BE2C (cell line): ENCODE measurements at regions not wholly inside any gene's neighbourhood (a gene's known extent, or its start where the extent isn't known, plus 50 kb on each side); places are given as distances from the start of the nearest gene placed in this dataset.

Source experiments
- DNase-seq: peaks from one replicate; pipeline ENCODE4 v3.0.0-alpha.2; 2020
- H3K27me3 ChIP-seq: fragments of 250-450 bp; sonication (Bioruptor Pico); 2 replicates; pipeline ENCODE4 v1.5.1; 2020; ENCODE audit warnings: mild to moderate bottlenecking
- H3K36me3 ChIP-seq: fragments of 250-450 bp; sonication (Bioruptor Pico); 2 replicates; pipeline ENCODE4 v1.5.1; 2020; ENCODE audit warnings: mild to moderate bottlenecking
- H3K4me1 ChIP-seq: fragments of 250-450 bp; sonication (Bioruptor Pico); 2 replicates; pipeline ENCODE4 v1.5.1; 2020
- H3K4me3 ChIP-seq: 2 replicates; pipeline ENCODE4 v1.5.1; 2011; ENCODE audit warnings: low read depth, low read length
- H3K9me3 ChIP-seq: fragments of 250-450 bp; sonication (Bioruptor Pico); 2 replicates; pipeline ENCODE4 v1.5.1; 2020
- TF ChIP-seq, protein P1 (sequence below): IDR thresholded peaks from 2 replicates; pipeline ENCODE4 v1.5.1; 2012; ENCODE audit warnings: mild to moderate bottlenecking, low read depth, low read length

GRCh38 chr17:71938340-71939010 is 182.3 kb upstream of the SOX9 start:
- Histone ChIP-seq H3K4me3 (no peak overlapping the region), H3K36me3 (no peaks in the 10 kb centered on the region), H3K4me1 (no peaks in the 10 kb centered on the region), H3K27me3 (no peaks in the 10 kb centered on the region), H3K9me3 (no peaks in the 10 kb centered on the region)
- DNase-seq = no peak
- TF ChIP-seq, protein P1, sequence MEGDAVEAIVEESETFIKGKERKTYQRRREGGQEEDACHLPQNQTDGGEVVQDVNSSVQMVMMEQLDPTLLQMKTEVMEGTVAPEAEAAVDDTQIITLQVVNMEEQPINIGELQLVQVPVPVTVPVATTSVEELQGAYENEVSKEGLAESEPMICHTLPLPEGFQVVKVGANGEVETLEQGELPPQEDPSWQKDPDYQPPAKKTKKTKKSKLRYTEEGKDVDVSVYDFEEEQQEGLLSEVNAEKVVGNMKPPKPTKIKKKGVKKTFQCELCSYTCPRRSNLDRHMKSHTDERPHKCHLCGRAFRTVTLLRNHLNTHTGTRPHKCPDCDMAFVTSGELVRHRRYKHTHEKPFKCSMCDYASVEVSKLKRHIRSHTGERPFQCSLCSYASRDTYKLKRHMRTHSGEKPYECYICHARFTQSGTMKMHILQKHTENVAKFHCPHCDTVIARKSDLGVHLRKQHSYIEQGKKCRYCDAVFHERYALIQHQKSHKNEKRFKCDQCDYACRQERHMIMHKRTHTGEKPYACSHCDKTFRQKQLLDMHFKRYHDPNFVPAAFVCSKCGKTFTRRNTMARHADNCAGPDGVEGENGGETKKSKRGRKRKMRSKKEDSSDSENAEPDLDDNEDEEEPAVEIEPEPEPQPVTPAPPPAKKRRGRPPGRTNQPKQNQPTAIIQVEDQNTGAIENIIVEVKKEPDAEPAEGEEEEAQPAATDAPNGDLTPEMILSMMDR = no peak

DNA sequence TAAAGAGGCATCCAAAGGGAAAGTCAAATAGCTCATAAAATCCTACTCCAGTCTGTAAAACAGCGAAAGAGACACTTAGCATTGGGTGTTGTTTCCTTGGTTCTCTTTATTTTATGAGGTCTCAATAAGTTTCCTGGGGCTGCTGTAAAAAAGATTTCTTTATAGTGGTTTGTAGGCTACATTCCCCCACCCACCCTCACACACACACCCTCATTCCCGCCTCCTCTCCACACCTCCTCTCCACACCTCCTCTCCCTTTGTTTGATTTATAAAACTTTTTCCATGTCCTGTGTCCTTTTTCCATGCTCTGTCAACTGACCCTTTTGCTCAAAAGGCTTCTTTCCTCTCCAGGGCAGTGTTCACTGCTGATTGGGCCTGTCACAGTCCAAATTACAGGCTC is 178.9 kb upstream of the SOX9 start:
- TF ChIP-seq, protein P1 = no peak
- no peak for DNase-seq

DNA sequence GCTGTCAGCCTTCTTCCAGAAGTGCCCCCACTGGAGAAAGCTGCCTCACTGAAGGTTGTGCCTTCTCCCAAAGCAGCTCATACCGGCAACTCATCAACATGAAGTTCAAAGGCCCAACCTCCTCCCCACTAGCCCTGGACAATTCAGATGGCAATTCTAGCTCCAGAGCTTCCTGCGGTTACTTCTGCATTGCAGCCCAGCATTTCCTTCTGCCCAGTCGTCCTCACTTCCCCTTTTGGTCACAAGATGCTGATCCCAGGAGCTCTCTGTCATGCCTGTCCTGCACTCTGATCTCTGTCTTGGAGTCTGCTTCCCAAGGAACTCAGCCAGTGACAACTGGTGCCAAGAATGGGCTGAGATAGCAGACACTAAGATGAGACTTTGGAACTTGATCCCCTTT is 178.2 kb upstream of the SOX9 start:
- TF ChIP-seq, protein P1 = no peak
- Histone ChIP-seq H3K27me3 (no peaks in the 10 kb centered on the region), H3K4me3 (no peak overlapping the region)

More for the DNA sequence above, 178.9 kb upstream of the SOX9 start:
- no peaks in the 10 kb centered on the region for H3K36me3 ChIP-seq
- no peaks in the 10 kb centered on the region for H3K27me3 ChIP-seq
- H3K9me3 ChIP-seq = no peaks in the 10 kb centered on the region
- H3K4me1 ChIP-seq = no peaks in the 10 kb centered on the region
- no peak overlapping the region for H3K4me3 ChIP-seq

GRCh38 chr17:71948703-71949422 is 172.0 kb upstream of the SOX9 start:
- Histone ChIP-seq H3K4me3 (no peak overlapping the region), H3K27me3 (no peaks in the 10 kb centered on the region), H3K4me1 (peaks cover 5% of the 10 kb centered on the region), H3K9me3 (no peaks in the 10 kb centered on the region), H3K36me3 (no peaks in the 10 kb centered on the region)
- no peak for DNase-seq
- TF ChIP-seq, protein P1 = no peak

More for the DNA sequence above, 178.2 kb upstream of the SOX9 start:
- no peak for DNase-seq
- Histone ChIP-seq H3K36me3 (no peaks in the 10 kb centered on the region), H3K9me3 (no peaks in the 10 kb centered on the region), H3K4me1 (no peaks in the 10 kb centered on the region)

DNA sequence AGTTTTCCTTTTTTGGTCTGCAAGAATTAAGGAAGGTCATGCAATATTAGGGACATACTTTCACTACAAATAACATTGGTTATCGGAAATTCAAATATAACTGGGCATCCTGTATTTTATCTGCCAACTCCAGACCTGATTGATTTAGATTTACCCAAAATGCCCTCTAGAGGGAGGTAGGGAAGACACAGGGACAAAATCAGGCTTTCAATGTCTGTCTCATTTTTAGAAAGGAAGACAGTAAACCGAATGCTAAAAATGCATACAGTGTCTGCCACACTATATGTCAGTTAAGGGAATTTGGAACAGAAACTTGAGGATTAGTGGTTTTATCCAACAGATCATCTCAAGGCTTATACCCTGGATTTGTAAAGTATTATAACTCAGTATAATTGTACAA is 161.7 kb upstream of the SOX9 start:
- no peak for DNase-seq
- no peaks in the 10 kb centered on the region for H3K27me3 ChIP-seq
- no peaks in the 10 kb centered on the region for H3K36me3 ChIP-seq
- no peaks in the 10 kb centered on the region for H3K9me3 ChIP-seq
- H3K4me3 ChIP-seq = no peak overlapping the region
- no peaks in the 10 kb centered on the region for H3K4me1 ChIP-seq
- TF ChIP-seq, protein P1 = peak; percentile 67

GRCh38 chr17:71963351-71963750 is 157.5 kb upstream of the SOX9 start:
- H3K9me3 ChIP-seq = no peaks in the 10 kb centered on the region
- TF ChIP-seq, protein P1 = peak; percentile 28
- H3K27me3 ChIP-seq = no peaks in the 10 kb centered on the region
- H3K4me3 ChIP-seq = no peak overlapping the region
- peak; percentile 53 for DNase-seq
- H3K36me3 ChIP-seq = no peaks in the 10 kb centered on the region
- H3K4me1 ChIP-seq = no peaks in the 10 kb centered on the region; the same call in 1 of the 2 replicates
